Skeletal muscle satellite cell (primary cell): ENCODE measurements at regions not wholly inside any gene's neighbourhood (a gene's known extent, or its start where the extent isn't known, plus 50 kb on each side); places are given as distances from the start of the nearest gene placed in this dataset.
"Not testable (repeated sequence)": the region's sequence is repeated elsewhere in the genome, so short reads cannot be mapped to it uniquely, and the experiment has no call there.

Experiments used
- H3K27me3 ChIP-seq: 2 replicates; pipeline ENCODE4 v1.7.0; 2013; ENCODE audit warnings: low read length; ENCODE audit not compliant: control insufficient read depth, insufficient read depth
- H3K36me3 ChIP-seq: 2 replicates; pipeline ENCODE4 v1.7.0; 2013; ENCODE audit warnings: mild to moderate bottlenecking, control low read depth, low read length; ENCODE audit not compliant: insufficient read depth
- H3K4me1 ChIP-seq: 2 replicates; pipeline ENCODE4 v1.7.0; 2013; ENCODE audit warnings: low read length; ENCODE audit not compliant: control insufficient read depth, insufficient read depth
- H3K4me2 ChIP-seq: 2 replicates; pipeline ENCODE4 v1.7.0; 2013; ENCODE audit warnings: mild to moderate bottlenecking, low read length
- H3K4me3 ChIP-seq: 2 replicates; pipeline ENCODE4 v1.7.0; 2013; ENCODE audit warnings: low read length
- H3K9ac ChIP-seq: 2 replicates; pipeline ENCODE4 v1.7.0; 2013; ENCODE audit warnings: mild to moderate bottlenecking, low read depth, low read length, moderate library complexity
- H3K9me3 ChIP-seq: replicated peaks from 2 replicates; pipeline ENCODE4 v1.7.0; 2013; ENCODE audit warnings: mild to moderate bottlenecking, control low read depth, low read length

DNA sequence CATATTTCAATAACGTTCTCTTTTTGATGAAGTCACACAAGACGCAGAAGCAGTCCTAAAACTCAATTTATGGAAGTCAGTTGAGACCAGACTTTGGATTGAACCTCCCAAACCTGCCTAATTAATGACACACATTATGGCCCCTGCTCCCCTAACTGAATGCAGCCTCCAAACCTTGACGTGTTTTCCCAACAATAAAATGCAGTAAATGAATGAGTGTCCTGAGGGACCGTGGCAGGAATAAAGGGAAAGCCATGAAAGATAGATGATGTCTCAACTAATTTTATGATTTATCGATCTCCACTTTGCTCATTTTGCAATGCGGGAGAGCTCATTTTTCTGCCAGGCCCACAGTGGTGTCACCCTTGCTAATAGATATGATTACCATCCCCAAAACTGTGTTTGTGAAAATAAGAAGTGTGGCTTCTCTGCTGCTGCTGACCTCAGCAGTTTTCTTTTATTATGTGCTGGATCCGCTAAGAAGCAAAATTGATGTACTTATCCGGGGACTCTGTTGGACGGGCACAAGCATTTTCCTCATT, 189.9 kb downstream of the NPIPA8 start:
- H3K27me3 ChIP-seq, H3K4me2 ChIP-seq: not testable (repeated sequence)

DNA sequence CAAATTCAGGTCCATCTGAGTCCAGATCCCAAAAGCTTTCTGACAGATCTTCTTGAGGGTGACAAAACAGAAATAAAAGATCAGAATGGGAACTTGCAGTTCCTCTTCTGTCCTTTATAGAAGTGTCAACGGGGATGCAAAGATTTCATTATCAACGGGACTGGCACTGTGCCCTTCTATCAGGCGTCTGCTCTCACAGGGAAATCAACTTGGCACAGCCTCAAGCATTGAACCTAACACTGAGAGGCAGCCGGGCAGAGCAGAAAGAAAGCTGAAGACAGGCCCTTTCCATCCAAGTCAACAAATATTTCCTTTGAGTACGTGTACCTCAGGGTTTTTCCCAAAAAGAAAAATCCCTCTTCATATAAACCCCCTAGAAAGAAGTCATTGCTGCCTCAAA, 194.5 kb downstream of the NPIPA8 start:
- not testable (repeated sequence) for H3K36me3 ChIP-seq, H3K4me2 ChIP-seq, H3K4me3 ChIP-seq, H3K9ac ChIP-seq, H3K4me1 ChIP-seq, H3K9me3 ChIP-seq, H3K27me3 ChIP-seq

More for the DNA sequence above, 189.9 kb downstream of the NPIPA8 start:
- H3K36me3 ChIP-seq, H3K4me1 ChIP-seq, H3K9ac ChIP-seq, H3K4me3 ChIP-seq, H3K9me3 ChIP-seq: not testable (repeated sequence)

DNA sequence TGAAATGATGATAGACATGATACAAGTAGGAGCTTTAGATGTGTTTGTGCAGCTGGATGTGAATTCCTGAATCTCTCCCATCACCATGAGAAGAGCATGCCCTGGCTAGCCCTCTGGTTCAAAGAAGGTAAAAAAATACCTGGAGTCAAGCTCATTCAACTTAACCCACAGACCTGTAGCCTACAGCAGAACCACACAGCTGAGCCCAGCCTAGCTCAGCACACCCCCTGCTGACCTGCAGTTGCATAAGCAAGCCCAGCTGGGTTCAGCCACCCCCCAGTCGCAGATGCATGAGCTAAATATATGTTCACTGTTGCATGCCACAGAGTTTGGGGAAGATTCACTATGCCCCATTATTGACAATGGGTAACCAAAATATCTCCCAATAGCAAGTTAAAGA, 200.2 kb downstream of the NPIPA8 start:
- H3K4me2 ChIP-seq, H3K9me3 ChIP-seq, H3K27me3 ChIP-seq, H3K4me1 ChIP-seq, H3K4me3 ChIP-seq, H3K9ac ChIP-seq, H3K36me3 ChIP-seq: not testable (repeated sequence)

DNA sequence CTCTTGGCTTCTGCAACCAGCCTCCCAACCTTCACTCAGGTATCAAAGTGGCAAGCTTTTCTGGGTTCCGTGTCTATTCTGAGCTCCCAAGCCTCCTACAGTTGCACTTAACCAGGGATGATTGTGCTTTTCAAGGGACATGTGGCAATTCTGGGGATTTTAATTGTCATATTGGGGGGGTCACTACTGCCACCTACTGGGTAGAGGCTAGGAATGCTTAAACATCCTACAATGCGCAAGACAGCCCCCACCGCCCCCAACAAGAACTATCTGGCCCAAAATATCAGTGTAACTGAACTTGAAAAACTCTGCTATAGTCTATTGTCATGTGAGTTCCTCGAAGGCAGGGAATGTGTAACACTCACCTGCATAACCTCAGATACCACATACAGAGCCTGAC, 201.5 kb downstream of the NPIPA8 start:
- H3K36me3 ChIP-seq, H3K27me3 ChIP-seq, H3K9me3 ChIP-seq, H3K9ac ChIP-seq, H3K4me1 ChIP-seq, H3K4me3 ChIP-seq, H3K4me2 ChIP-seq: not testable (repeated sequence)

DNA sequence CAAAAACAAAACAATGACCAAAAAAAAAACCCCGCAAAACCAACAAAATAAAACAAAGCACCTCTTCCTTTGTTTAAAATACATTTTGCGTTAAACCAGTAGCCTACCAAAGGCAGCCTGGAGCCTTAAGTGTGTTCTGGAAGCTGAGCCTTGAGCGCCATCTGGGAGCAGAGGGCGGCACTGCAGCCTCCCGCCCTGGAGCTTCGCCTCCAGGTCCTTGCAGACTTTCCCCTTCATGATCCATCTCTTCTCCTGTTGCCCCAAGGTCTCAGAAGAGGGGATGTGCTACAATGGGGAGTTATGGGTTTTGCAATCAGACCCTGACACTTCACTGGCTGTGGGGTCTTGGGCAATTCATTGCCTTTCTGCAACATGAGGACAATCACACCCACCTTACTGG, 204.9 kb downstream of the NPIPA8 start:
- H3K9me3 ChIP-seq, H3K36me3 ChIP-seq, H3K27me3 ChIP-seq, H3K4me3 ChIP-seq, H3K4me2 ChIP-seq, H3K4me1 ChIP-seq, H3K9ac ChIP-seq: not testable (repeated sequence)

DNA sequence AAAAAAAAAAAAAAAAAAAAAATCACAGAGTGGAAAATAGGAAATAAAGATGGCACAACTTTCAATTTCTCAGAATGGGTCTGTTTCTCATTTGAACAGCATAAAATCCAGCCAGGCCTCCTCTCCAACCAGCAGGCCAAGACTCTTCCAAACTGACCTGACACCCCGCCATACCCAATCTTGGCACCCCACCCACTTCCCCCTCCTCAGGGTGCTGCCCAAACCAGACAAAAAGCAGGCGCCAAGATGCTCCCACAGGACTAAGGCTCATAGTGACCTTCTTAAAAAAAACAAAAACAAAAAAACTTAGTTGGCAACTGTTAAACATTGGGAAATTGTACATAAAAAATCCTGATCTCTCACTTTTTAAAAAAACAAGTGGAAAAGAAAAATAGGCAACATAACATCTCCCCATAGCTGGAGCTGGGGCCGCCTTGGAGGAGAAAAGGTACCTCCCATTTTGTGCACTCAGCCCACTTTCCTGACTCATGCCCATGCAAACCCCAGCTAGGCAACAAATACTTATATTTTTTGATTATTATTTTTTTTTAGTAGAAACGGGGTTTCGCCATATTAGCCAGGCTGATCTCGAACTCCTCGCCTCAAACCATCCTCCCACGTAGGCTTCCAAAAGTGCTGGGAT, 205.9 kb downstream of the NPIPA8 start:
- not testable (repeated sequence) for H3K27me3 ChIP-seq, H3K9ac ChIP-seq, H3K36me3 ChIP-seq, H3K4me1 ChIP-seq, H3K9me3 ChIP-seq, H3K4me3 ChIP-seq, H3K4me2 ChIP-seq

DNA sequence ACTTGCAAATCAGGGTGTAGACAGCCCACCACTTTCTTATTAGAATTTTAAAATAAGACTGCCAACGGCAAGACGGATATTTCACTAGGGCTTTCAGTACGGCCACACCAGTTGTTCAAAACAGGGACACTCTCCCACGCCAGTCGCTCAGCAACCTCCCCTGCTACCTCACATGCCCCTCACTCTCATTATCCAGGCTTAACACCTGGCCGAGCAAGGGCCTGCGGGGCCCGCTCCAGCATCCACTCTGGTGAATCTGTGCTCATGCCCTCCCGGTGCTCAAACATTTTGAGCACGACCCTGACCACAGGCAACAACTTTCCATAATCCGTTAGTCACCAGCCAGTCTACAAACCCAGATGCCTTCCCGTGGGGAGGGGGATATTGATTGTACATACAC, 209.5 kb downstream of the NPIPA8 start:
- not testable (repeated sequence) for H3K27me3 ChIP-seq

DNA sequence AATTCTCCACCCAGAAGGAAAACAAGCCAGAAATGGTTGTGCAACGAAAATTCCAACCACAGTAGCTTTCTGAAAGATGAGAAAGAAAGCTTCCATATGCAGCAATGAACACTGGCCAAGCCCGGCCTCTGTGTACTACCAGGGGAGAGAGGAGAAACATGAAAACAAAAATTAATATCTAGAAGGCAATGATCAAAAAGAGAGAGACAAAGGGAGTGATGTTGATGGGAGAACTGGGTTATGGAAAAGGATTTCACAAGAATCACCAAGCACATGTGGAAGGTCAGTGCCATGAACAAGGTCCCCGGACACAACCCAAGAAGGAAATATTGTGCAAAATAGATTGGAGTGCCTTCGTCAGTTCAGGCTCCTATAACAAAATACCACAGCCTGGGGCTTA, 217.4 kb downstream of the NPIPA8 start:
- H3K4me3 ChIP-seq, H3K36me3 ChIP-seq, H3K4me1 ChIP-seq, H3K9ac ChIP-seq, H3K4me2 ChIP-seq, H3K9me3 ChIP-seq, H3K27me3 ChIP-seq: not testable (repeated sequence)

More for the DNA sequence above, 209.5 kb downstream of the NPIPA8 start:
- not testable (repeated sequence) for H3K9me3 ChIP-seq, H3K4me2 ChIP-seq, H3K4me1 ChIP-seq, H3K9ac ChIP-seq, H3K36me3 ChIP-seq, H3K4me3 ChIP-seq

DNA sequence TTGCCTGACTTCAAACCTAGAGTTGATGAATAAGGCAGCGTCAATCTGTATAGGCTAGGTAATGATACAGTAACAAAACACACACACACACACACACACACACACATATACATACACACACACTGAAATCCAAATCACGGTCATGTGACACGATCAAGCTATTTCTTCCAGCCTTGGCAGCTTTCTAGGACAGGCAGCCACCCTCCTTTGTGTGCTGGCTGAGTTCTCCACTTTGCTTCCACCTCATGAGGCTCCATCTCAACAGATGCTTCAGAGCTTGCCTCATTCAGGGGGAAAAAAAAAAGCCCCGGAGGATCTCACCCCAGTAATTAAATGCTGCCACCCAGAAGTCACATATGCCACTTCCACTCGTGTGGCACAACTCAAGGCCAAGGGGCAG, 217.9 kb downstream of the NPIPA8 start:
- H3K4me1 ChIP-seq, H3K4me3 ChIP-seq, H3K27me3 ChIP-seq, H3K9ac ChIP-seq, H3K4me2 ChIP-seq, H3K9me3 ChIP-seq, H3K36me3 ChIP-seq: not testable (repeated sequence)

DNA sequence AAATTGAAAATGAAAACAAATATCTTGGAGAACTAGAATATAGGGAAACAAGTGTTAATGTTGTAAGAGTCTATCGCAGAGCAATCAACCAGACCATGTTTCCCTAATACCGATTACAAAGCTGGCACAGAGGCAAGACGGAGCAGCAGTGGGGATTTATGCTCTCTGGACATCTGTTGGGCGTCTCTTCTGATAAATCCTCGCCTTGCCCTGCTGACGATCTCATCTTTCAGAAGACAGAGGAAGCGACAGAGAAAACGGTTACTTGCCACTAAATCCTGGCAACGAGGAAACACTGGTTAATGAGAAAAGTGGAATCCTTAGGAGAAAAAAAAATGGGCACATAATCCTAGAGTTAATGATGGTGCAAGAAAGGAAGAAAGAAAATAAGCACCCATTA, 218.5 kb downstream of the NPIPA8 start:
- H3K9ac ChIP-seq, H3K4me2 ChIP-seq, H3K9me3 ChIP-seq, H3K36me3 ChIP-seq, H3K27me3 ChIP-seq, H3K4me3 ChIP-seq, H3K4me1 ChIP-seq: not testable (repeated sequence)

DNA sequence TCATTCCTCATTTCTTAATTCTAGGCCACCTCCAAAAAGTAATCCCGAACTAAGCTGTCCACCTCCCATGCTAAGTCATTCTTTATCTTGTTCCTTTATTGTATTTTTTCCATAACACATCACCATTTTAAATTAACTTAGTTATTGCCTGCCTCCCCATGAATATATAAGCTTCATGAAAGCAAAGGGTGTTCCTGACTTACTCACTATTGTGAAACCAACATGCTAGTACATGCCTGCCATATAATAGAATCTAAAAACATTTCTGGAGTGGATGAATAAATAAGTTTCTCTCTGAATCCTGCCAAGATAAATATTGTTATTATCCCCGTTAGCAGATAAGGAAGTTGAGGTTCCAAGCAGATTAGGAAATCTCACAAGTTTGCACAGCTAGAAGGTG, 232.1 kb downstream of the NPIPA8 start:
- H3K9me3 ChIP-seq, H3K4me1 ChIP-seq, H3K4me3 ChIP-seq, H3K36me3 ChIP-seq, H3K4me2 ChIP-seq, H3K9ac ChIP-seq, H3K27me3 ChIP-seq: not testable (repeated sequence)

DNA sequence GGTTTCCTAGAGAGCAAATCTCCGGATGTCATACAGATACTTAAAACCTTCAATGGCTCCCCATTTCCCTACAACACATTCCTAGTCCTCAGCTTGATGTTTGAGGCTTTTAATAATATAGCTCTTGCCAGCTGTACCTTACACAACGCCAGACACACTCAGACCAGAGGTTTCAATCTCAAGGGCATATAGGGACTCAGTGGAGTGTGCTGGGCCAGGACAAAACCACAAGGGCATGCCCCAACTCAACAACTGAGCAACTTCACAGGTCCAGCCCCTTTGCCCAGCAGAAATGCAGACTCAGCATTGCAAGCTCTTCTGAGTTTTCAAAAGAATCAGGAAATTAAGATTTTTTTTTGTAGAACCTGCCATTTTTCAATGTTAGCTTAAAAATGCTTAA, 235.5 kb downstream of the NPIPA8 start:
- H3K36me3 ChIP-seq, H3K9ac ChIP-seq, H3K27me3 ChIP-seq, H3K4me2 ChIP-seq, H3K4me3 ChIP-seq, H3K4me1 ChIP-seq, H3K9me3 ChIP-seq: not testable (repeated sequence)
